ENCODE measurements at regions not wholly inside any gene's neighbourhood (a gene's known extent, or its start where the extent isn't known, plus 50 kb on each side); places are given as distances from the start of the nearest gene placed in this dataset.
"Not testable (repeated sequence)": the region's sequence is repeated elsewhere in the genome, so short reads cannot be mapped to it uniquely, and the experiment has no call there.

- no peak for DNase-seq (ENCODE audit: low read depth, low spot score)
- in situ Hi-C loops (cut with HindIII; ENCODE audit: low pct_unique_long_range_greater_than_20kb, low sequenced_read_pairs) = no loop called here
Measured at GRCh38 chr21:28410256-28410655, 582.4 kb downstream of the LTN1 start.

- no peak for DNase-seq (ENCODE audit: low read depth, low spot score)
- in situ Hi-C loops (cut with HindIII; ENCODE audit: low pct_unique_long_range_greater_than_20kb, low sequenced_read_pairs) = no loop called here
Measured at GRCh38 chr21:28402616-28402989, 590.1 kb downstream of the LTN1 start.

GRCh38 chr21:28397040-28397439 is 595.6 kb downstream of the LTN1 start:
- no peak for DNase-seq (ENCODE audit: low read depth, low spot score)
- in situ Hi-C loops (cut with HindIII; ENCODE audit: low pct_unique_long_range_greater_than_20kb, low sequenced_read_pairs) = no loop called here

- no peak for DNase-seq (ENCODE audit: low read depth, low spot score)
- in situ Hi-C loops (cut with HindIII; ENCODE audit: low pct_unique_long_range_greater_than_20kb, low sequenced_read_pairs) = no loop called here
Measured at GRCh38 chr21:28396421-28396820, 596.3 kb downstream of the LTN1 start.

- in situ Hi-C loops (cut with HindIII; ENCODE audit: low pct_unique_long_range_greater_than_20kb, low sequenced_read_pairs) = no loop called here
- DNase-seq (ENCODE audit: low read depth, low spot score) = no peak
Measured at GRCh38 chr21:28393279-28393678, 599.4 kb downstream of the LTN1 start.

GRCh38 chr21:28391938-28392849 is 600.5 kb downstream of the LTN1 start:
- in situ Hi-C loops (cut with HindIII; ENCODE audit: low pct_unique_long_range_greater_than_20kb, low sequenced_read_pairs) = no loop called here
- no peak for DNase-seq (ENCODE audit: low read depth, low spot score)

- in situ Hi-C loops (cut with HindIII; ENCODE audit: low pct_unique_long_range_greater_than_20kb, low sequenced_read_pairs) = no loop called here
- no peak for DNase-seq (ENCODE audit: low read depth, low spot score)
Measured at GRCh38 chr21:28387220-28387619, 605.5 kb downstream of the LTN1 start.

- DNase-seq (ENCODE audit: low read depth, low spot score) = no peak
- in situ Hi-C loops (cut with HindIII; ENCODE audit: low pct_unique_long_range_greater_than_20kb, low sequenced_read_pairs) = no loop called here
Measured at GRCh38 chr21:28385845-28386244, 606.8 kb downstream of the LTN1 start.

- DNase-seq (ENCODE audit: low read depth, low spot score); in situ Hi-C loops (cut with HindIII; ENCODE audit: low pct_unique_long_range_greater_than_20kb, low sequenced_read_pairs): not testable (repeated sequence)
Measured at GRCh38 chr21:28381000-28381745, 611.5 kb downstream of the LTN1 start.

GRCh38 chr21:28380241-28380640 is 612.4 kb downstream of the LTN1 start:
- in situ Hi-C loops (cut with HindIII; ENCODE audit: low pct_unique_long_range_greater_than_20kb, low sequenced_read_pairs) = no loop called here
- DNase-seq (ENCODE audit: low read depth, low spot score) = no peak

- no peak for DNase-seq (ENCODE audit: low read depth, low spot score)
- in situ Hi-C loops (cut with HindIII; ENCODE audit: low pct_unique_long_range_greater_than_20kb, low sequenced_read_pairs) = no loop called here
Measured at GRCh38 chr21:28378026-28378425, 614.7 kb downstream of the LTN1 start.

GRCh38 chr21:28375708-28376385 is 616.8 kb downstream of the LTN1 start:
- in situ Hi-C loops (cut with HindIII; ENCODE audit: low pct_unique_long_range_greater_than_20kb, low sequenced_read_pairs) = no loop called here
- no peak for DNase-seq (ENCODE audit: low read depth, low spot score)

GRCh38 chr21:28374881-28375280 is 617.8 kb downstream of the LTN1 start:
- no peak for DNase-seq (ENCODE audit: low read depth, low spot score)
- in situ Hi-C loops (cut with HindIII; ENCODE audit: low pct_unique_long_range_greater_than_20kb, low sequenced_read_pairs) = no loop called here

GRCh38 chr21:28371713-28372112 is 621.0 kb downstream of the LTN1 start:
- no peak for DNase-seq (ENCODE audit: low read depth, low spot score)
- in situ Hi-C loops (cut with HindIII; ENCODE audit: low pct_unique_long_range_greater_than_20kb, low sequenced_read_pairs) = no loop called here

- DNase-seq (ENCODE audit: low read depth, low spot score) = no peak
- in situ Hi-C loops (cut with HindIII; ENCODE audit: low pct_unique_long_range_greater_than_20kb, low sequenced_read_pairs) = no loop called here
Measured at GRCh38 chr21:28359300-28359699, 633.4 kb downstream of the LTN1 start.

- in situ Hi-C loops (cut with HindIII; ENCODE audit: low pct_unique_long_range_greater_than_20kb, low sequenced_read_pairs) = no loop called here
- DNase-seq (ENCODE audit: low read depth, low spot score) = no peak
Measured at GRCh38 chr21:28358702-28359101, 634.0 kb downstream of the LTN1 start.

- DNase-seq (ENCODE audit: low read depth, low spot score) = no peak
- in situ Hi-C loops (cut with HindIII; ENCODE audit: low pct_unique_long_range_greater_than_20kb, low sequenced_read_pairs) = no loop called here
Measured at GRCh38 chr21:28358170-28358569, 634.5 kb downstream of the LTN1 start.

GRCh38 chr21:28357743-28358142 is 634.9 kb downstream of the LTN1 start:
- no peak for DNase-seq (ENCODE audit: low read depth, low spot score)
- in situ Hi-C loops (cut with HindIII; ENCODE audit: low pct_unique_long_range_greater_than_20kb, low sequenced_read_pairs) = no loop called here

Measured in SK-MEL-5 (cell line).